GM12875 (cell line): ENCODE measurements at regions not wholly inside any gene's neighbourhood (a gene's known extent, or its start where the extent isn't known, plus 50 kb on each side); places are given as distances from the start of the nearest gene placed in this dataset.

Experiments used
- H3K4me3 ChIP-seq: one replicate; pipeline ENCODE4 v1.5.1; 2011; ENCODE audit warnings: low read depth, low read length, control low read depth
- TF ChIP-seq, protein P1 (sequence below): IDR thresholded peaks from 2 replicates; pipeline ENCODE4 v1.5.1; 2011; ENCODE audit warnings: low read depth, mild to moderate bottlenecking, control low read depth, inconsistent platforms, low read length, moderate library complexity, borderline replicate concordance; ENCODE audit not compliant: insufficient read depth

DNA sequence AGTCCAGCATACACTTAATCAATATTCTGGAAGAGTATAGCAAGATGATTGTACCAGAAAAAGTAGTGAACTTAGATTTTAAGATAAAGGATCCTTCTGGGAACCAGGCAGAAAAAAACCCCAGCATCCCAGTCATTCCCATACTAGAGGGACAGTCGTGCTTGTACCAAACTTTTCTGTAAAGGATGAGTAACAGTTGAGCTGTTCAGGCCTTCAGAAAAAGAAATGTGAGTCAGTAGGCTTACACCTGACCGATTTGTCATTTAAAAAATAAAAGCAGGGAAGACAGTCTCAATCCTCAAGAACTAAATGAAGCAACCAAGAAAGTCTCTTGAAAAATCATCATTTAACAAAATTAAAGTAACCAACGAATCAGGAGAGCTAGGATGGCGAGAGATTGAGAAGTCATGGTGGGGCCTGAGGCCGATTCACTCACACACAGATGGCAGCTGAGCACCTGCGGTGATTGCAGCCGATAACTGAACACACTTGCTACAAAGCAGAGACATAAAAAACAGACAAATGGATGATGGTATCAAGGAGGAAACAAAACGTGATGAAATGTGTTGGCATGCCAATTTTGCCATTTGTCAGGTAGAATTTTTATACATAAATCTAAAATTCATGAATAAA is 170.0 kb upstream of the ALKAL2 start:
- TF ChIP-seq, protein P1, sequence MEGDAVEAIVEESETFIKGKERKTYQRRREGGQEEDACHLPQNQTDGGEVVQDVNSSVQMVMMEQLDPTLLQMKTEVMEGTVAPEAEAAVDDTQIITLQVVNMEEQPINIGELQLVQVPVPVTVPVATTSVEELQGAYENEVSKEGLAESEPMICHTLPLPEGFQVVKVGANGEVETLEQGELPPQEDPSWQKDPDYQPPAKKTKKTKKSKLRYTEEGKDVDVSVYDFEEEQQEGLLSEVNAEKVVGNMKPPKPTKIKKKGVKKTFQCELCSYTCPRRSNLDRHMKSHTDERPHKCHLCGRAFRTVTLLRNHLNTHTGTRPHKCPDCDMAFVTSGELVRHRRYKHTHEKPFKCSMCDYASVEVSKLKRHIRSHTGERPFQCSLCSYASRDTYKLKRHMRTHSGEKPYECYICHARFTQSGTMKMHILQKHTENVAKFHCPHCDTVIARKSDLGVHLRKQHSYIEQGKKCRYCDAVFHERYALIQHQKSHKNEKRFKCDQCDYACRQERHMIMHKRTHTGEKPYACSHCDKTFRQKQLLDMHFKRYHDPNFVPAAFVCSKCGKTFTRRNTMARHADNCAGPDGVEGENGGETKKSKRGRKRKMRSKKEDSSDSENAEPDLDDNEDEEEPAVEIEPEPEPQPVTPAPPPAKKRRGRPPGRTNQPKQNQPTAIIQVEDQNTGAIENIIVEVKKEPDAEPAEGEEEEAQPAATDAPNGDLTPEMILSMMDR = no peak
- no peak overlapping the region for H3K4me3 ChIP-seq

- TF ChIP-seq, protein P1 = no peak
Observed at GRCh38 chr2:457262-457661, 169.4 kb upstream of the ALKAL2 start.

DNA sequence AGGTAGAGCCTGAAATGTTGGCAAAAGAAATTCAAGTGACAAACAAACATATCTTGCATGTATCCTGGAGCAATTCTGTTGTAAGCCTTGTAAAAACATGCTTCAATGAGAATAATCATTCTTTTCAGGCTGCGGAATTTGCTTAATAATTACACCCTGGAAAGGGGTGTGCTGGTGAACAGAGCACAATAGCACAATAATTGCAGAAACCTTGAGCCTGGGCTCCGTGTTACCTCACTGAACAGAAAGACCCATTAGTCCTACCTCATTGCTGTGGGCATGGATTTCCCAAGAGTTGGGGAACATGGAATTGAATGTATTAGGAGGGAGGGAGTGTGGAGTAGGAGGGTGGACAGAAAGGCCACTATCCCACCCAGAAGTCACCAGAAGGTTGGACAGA is 168.0 kb upstream of the ALKAL2 start:
- no peak overlapping the region for H3K4me3 ChIP-seq
- TF ChIP-seq, protein P1 = no peak

More at GRCh38 chr2:457262-457661, 169.4 kb upstream of the ALKAL2 start:
- H3K4me3 ChIP-seq = no peak overlapping the region

- no peak overlapping the region for H3K4me3 ChIP-seq
- TF ChIP-seq, protein P1 = no peak
Observed at GRCh38 chr2:455015-455705, 167.3 kb upstream of the ALKAL2 start.

- TF ChIP-seq, protein P1 = no peak
- H3K4me3 ChIP-seq = no peak overlapping the region
Observed at GRCh38 chr2:453132-453531, 165.2 kb upstream of the ALKAL2 start.

DNA sequence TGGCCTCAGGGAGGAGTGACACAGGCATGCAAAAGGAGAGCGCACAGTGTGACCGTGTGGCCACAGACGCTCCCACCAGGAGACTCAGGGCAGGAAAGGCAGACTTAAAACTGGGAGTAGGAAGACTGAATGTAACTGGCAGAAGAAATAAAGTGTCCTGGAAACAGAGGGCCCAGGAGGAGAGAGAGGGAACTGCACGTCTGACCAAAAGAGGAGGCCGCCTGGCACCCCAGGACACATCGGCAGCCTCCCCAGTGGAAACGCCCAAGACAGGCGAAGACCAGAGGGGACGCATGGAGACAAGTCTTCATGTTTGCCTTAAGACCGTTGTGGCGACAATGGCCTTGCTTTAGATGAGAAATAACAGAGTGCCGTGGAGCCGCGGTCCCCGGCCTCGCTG is 163.6 kb upstream of the ALKAL2 start:
- TF ChIP-seq, protein P1 = no peak
- no peak overlapping the region for H3K4me3 ChIP-seq
